OCI-LY1 (cell line): ENCODE measurements at regions not wholly inside any gene's neighbourhood (a gene's known extent, or its start where the extent isn't known, plus 50 kb on each side); places are given as distances from the start of the nearest gene placed in this dataset.

Experiments used
- H2AFZ ChIP-seq: fragments of 200-600 bp; sonication (generic), shearing (Covaris generic); 2 replicates; pipeline ENCODE4 v1.6.0; 2014; ENCODE audit warnings: antibody characterized with exemption, mild to moderate bottlenecking, low read length
- H3F3A ChIP-seq: fragments of 200-600 bp; sonication (generic), shearing (Covaris generic); 2 replicates; pipeline ENCODE4 v1.6.0; 2014; ENCODE audit warnings: mild to moderate bottlenecking, antibody characterized with exemption, low read length, moderate library complexity; ENCODE audit not compliant: insufficient read depth
- H3K27ac ChIP-seq: fragments of 200-600 bp; sonication (generic); 2 replicates; pipeline ENCODE4 v1.5.1; 2014; ENCODE audit warnings: low read length, mixed run types, mild to moderate bottlenecking, low read depth; ENCODE audit not compliant: poor library complexity, severe bottlenecking
- H3K27me3 ChIP-seq: fragments of 200-600 bp; sonication (generic); 2 replicates; pipeline ENCODE4 v1.6.0; 2014; ENCODE audit warnings: antibody characterized with exemption, mild to moderate bottlenecking, low read length, moderate library complexity; ENCODE audit not compliant: insufficient read depth
- H3K36me3 ChIP-seq: fragments of 200-600 bp; sonication (generic); 2 replicates; pipeline ENCODE4 v1.6.1; 2014; ENCODE audit warnings: mild to moderate bottlenecking, antibody characterized with exemption, low read length, moderate library complexity, mixed read lengths; ENCODE audit not compliant: insufficient read depth
- H3K4me1 ChIP-seq: fragments of 200-600 bp; sonication (generic); 2 replicates; pipeline ENCODE4 v1.5.1; 2014; ENCODE audit warnings: mild to moderate bottlenecking, low read length, moderate library complexity; ENCODE audit not compliant: insufficient read depth, severe bottlenecking
- H3K4me2 ChIP-seq: fragments of 200-600 bp; sonication (generic), shearing (Covaris generic); 2 replicates; pipeline ENCODE4 v1.6.1; 2014; ENCODE audit warnings: low read length
- H3K4me3 ChIP-seq: fragments of 200-600 bp; sonication (generic); 2 replicates; pipeline ENCODE4 v1.5.1; 2014; ENCODE audit warnings: low read length, low read depth, mild to moderate bottlenecking, mixed read lengths; ENCODE audit not compliant: poor library complexity, severe bottlenecking
- H3K79me2 ChIP-seq: fragments of 200-600 bp; shearing (Covaris generic); 2 replicates; pipeline ENCODE4 v1.6.1; 2016; ENCODE audit warnings: mixed run types, low read length, mixed read lengths; ENCODE audit not compliant: insufficient read depth
- H3K9ac ChIP-seq: fragments of 200-600 bp; sonication (generic), shearing (Covaris generic); 2 replicates; pipeline ENCODE4 v1.6.1; 2014; ENCODE audit warnings: mild to moderate bottlenecking, low read length, mixed read lengths
- H3K9me2 ChIP-seq: fragments of 200-600 bp; sonication (generic), shearing (Covaris generic); 2 replicates; pipeline ENCODE4 v1.6.1; 2014; ENCODE audit warnings: low read depth, mild to moderate bottlenecking, low read length, mixed read lengths
- H3K9me3 ChIP-seq: fragments of 200-600 bp; shearing (Covaris generic); 2 replicates; pipeline ENCODE4 v1.6.1; 2014; ENCODE audit warnings: low read length, mixed read lengths
- H4K20me1 ChIP-seq: fragments of 200-600 bp; sonication (generic), shearing (Covaris generic); 2 replicates; pipeline ENCODE4 v1.6.0; 2016; ENCODE audit warnings: mild to moderate bottlenecking, low read length; ENCODE audit not compliant: insufficient read depth
- CTCF ChIP-seq: fragments of 200-600 bp; sonication (generic), shearing (Covaris generic); IDR thresholded peaks from 2 replicates; pipeline ENCODE4 v1.5.1; 2017; ENCODE audit warnings: mild to moderate bottlenecking, antibody characterized with exemption, low read length, moderate library complexity, mixed read lengths
- EZH2 ChIP-seq: fragments of 200-600 bp; sonication (generic), shearing (Covaris generic); IDR thresholded peaks from 2 replicates; pipeline ENCODE4 v1.8.0; 2017; ENCODE audit warnings: borderline replicate concordance, mixed run types, mild to moderate bottlenecking, antibody characterized with exemption, low read length, moderate library complexity, mixed read lengths

- H4K20me1 ChIP-seq: no peaks in the 10 kb centered on the region
- H3K9me2 ChIP-seq: no peaks in the 10 kb centered on the region
- H3K4me3 ChIP-seq: no peak overlapping the region
- no peaks in the 10 kb centered on the region for H3K79me2 ChIP-seq
- TF ChIP-seq EZH2 (no peak), CTCF (no peak)
- H3K9me3 ChIP-seq: no peaks in the 10 kb centered on the region
- H3K27me3 ChIP-seq: no peaks in the 10 kb centered on the region
- H3K9ac ChIP-seq: no peak overlapping the region
- no peaks in the 10 kb centered on the region for H3K4me1 ChIP-seq
- H3F3A ChIP-seq: no peaks in the 10 kb centered on the region
- no peak overlapping the region for H2AFZ ChIP-seq
- no peaks in the 10 kb centered on the region for H3K36me3 ChIP-seq
- no peak overlapping the region for H3K4me2 ChIP-seq
- H3K27ac ChIP-seq: no peak overlapping the region
Measured at GRCh38 chr19:27935669-27936068, 1277.3 kb downstream of the UQCRFS1 start.

GRCh38 chr19:27929399-27929798, 1283.6 kb downstream of the UQCRFS1 start:
- H3K9ac ChIP-seq: no peak overlapping the region
- H3K36me3 ChIP-seq: no peaks in the 10 kb centered on the region
- no peak overlapping the region for H2AFZ ChIP-seq
- H4K20me1 ChIP-seq: no peaks in the 10 kb centered on the region
- no peak overlapping the region for H3K4me3 ChIP-seq
- TF ChIP-seq CTCF: no peak
- no peak for TF ChIP-seq EZH2
- no peaks in the 10 kb centered on the region for H3K27me3 ChIP-seq
- no peaks in the 10 kb centered on the region for H3K9me3 ChIP-seq
- H3K27ac ChIP-seq: no peak overlapping the region
- no peaks in the 10 kb centered on the region for H3F3A ChIP-seq
- no peaks in the 10 kb centered on the region for H3K9me2 ChIP-seq
- H3K4me2 ChIP-seq: no peak overlapping the region
- no peaks in the 10 kb centered on the region for H3K79me2 ChIP-seq
- H3K4me1 ChIP-seq: no peaks in the 10 kb centered on the region

GRCh38 chr19:27925202-27925601, 1287.7 kb downstream of the UQCRFS1 start:
- TF ChIP-seq EZH2 (no peak), CTCF (no peak)
- Histone ChIP-seq H3K36me3 (no peaks in the 10 kb centered on the region), H3K4me3 (no peak overlapping the region), H3K9ac (no peak overlapping the region), H3K27ac (no peak overlapping the region), H3F3A (no peaks in the 10 kb centered on the region), H3K4me1 (no peaks in the 10 kb centered on the region), H3K27me3 (no peaks in the 10 kb centered on the region), H4K20me1 (no peaks in the 10 kb centered on the region), H3K9me3 (no peaks in the 10 kb centered on the region), H3K4me2 (no peak overlapping the region), H2AFZ (no peak overlapping the region), H3K79me2 (no peaks in the 10 kb centered on the region), H3K9me2 (no peaks in the 10 kb centered on the region)
